ENCODE measurements at regions not wholly inside any gene's neighbourhood (a gene's known extent, or its start where the extent isn't known, plus 50 kb on each side); places are given as distances from the start of the nearest gene placed in this dataset.

GRCh38 chr11:109071712-109072524, 350.1 kb upstream of the C11orf87 start:
- Histone ChIP-seq H4K5ac (ENCODE audit: insufficient read length, low read depth, low read length) (no peak overlapping the region), H3K79me1 (ENCODE audit: low read depth, low read length) (no peaks in the 10 kb centered on the region), H3K27me3 (replicated peaks in 1 of 4; ENCODE audit: control insufficient read depth in 3 of 4, extremely low read depth in 1 of 4, insufficient read depth in 3 of 4, low read length in 3 of 4) (no peaks in the 10 kb centered on the region), H3K4me3 (ENCODE audit: extremely low read depth in 1 of 4, insufficient read depth in 2 of 4, low read depth in 3 of 4, low read length in 4 of 4) (no peak overlapping the region), H3K14ac (ENCODE audit: insufficient read length) (no peak overlapping the region), H2BK5ac (ENCODE audit: low read depth, low read length) (no peak overlapping the region), H3K4me2 (ENCODE audit: insufficient read depth in 1 of 2, low read depth in 2 of 2, low read length in 2 of 2) (no peak overlapping the region), H2BK15ac (ENCODE audit: low read length) (no peak overlapping the region), H2AK5ac (ENCODE audit: low read depth, low read length) (no peak overlapping the region), H2AFZ (ENCODE audit: low read length) (no peak overlapping the region), H3K36me3 (ENCODE audit: control insufficient read depth in 2 of 4, insufficient read depth in 4 of 4, low read length in 3 of 4) (no peaks in the 10 kb centered on the region), H2BK120ac (replicated peaks; ENCODE audit: low read depth, low read length) (no peak overlapping the region), H3K9me3 (ENCODE audit: insufficient read depth in 2 of 2, low read depth in 1 of 2, low read length in 1 of 2) (no peaks in the 10 kb centered on the region), H3K79me2 (ENCODE audit: control insufficient read depth in 1 of 2, insufficient read depth in 2 of 2, low read length in 2 of 2) (no peaks in the 10 kb centered on the region), H3K23ac (ENCODE audit: insufficient read length) (no peak overlapping the region), H3K27ac (ENCODE audit: low read depth, low read length) (no peak overlapping the region), H4K91ac (replicated peaks; ENCODE audit: insufficient read length, low read length) (no peak overlapping the region), H4K20me1 (replicated peaks in 1 of 2; ENCODE audit: control insufficient read depth in 1 of 2, insufficient read depth in 2 of 2, low read length in 2 of 2) (no peaks in the 10 kb centered on the region), H3K9ac (replicated peaks in 1 of 4; ENCODE audit: extremely low read depth in 1 of 4, low read depth in 3 of 4, low read length in 3 of 4) (no peak overlapping the region), H2BK20ac (ENCODE audit: low read length) (no peak overlapping the region), H3K4ac (replicated peaks; ENCODE audit: insufficient read length, low read depth, low read length) (no peak overlapping the region), H2BK12ac (ENCODE audit: low read depth, low read length) (no peak overlapping the region), H3K56ac (replicated peaks; ENCODE audit: insufficient read length, low read depth, low read length) (no peak overlapping the region), H4K8ac (ENCODE audit: extremely low read depth, insufficient read depth, low read length) (no peak overlapping the region), H3K23me2 (ENCODE audit: low read depth, low read length) (no peaks in the 10 kb centered on the region; the same call in 1 of the 2 replicates), H3K18ac (ENCODE audit: extremely low read depth, low read length) (no peak overlapping the region), H3K4me1 (replicated peaks in 1 of 4; ENCODE audit: control insufficient read depth in 3 of 4, insufficient read depth in 4 of 4, low read length in 3 of 4) (no peaks in the 10 kb centered on the region)
- no peak for DNase-seq (ENCODE audit: low read depth in 1 of 2, low spot score in 2 of 2)
- WGBS, 2 experiments (ENCODE audit: extremely low coverage in 1 of 2, insufficient coverage in 1 of 2, insufficient read length in 1 of 2, insufficient replicate concordance in 2 of 2, low coverage in 1 of 2, low lambda C conversion rate in 2 of 2, missing lambda C conversion rate in 1 of 2): 90% methylated on average over 5 of the region's 5 CpGs; no CpG with 5 or more reads in 1 of the 2 experiments
- CTCF ChIA-PET (ENCODE audit: partially characterized antibody): interaction anchor here (0.7 kb wide), 1 partner anchor 25 kb away, joined by 3 read pairs; no protein-coding TSS in a partner anchor
- no peak for TF ChIP-seq HDAC6 (IDR thresholded peaks at IDR 0.05; ENCODE audit: low read depth, low read length)
- no peak for TF ChIP-seq TAF7 (optimal IDR thresholded peaks at IDR 0.05; ENCODE audit: borderline replicate concordance, low read depth, low read length)
- TF ChIP-seq KDM4A (IDR thresholded peaks at IDR 0.05; ENCODE audit: low read depth, low read length, severe bottlenecking): no peak
- TF ChIP-seq TAF1 (IDR thresholded peaks at IDR 0.05; ENCODE audit: low read depth, low read length): no peak
- no peak for TF ChIP-seq RAD21 (IDR thresholded peaks at IDR 0.05 in 1 of 2, conservative IDR thresholded peaks at IDR 0.05 in 1 of 2; ENCODE audit: low read depth in 2 of 2, low read length in 2 of 2)
- POLR2A ChIA-PET (ENCODE audit: partially characterized antibody): no interaction called here
- no peak for FAIRE-seq
